HFFc6 (cell line): ENCODE measurements at regions not wholly inside any gene's neighbourhood (a gene's known extent, or its start where the extent isn't known, plus 50 kb on each side); places are given as distances from the start of the nearest gene placed in this dataset.

Experiments used
- DNase-seq: peaks from one replicate; pipeline ENCODE4 v3.0.0-alpha.2; 2018
- H3K27ac Mint-ChIP-seq: 2 replicates; pipeline ENCODE4 v1.8.0; 2020; ENCODE audit warnings: mild to moderate bottlenecking, mixed read lengths
- H3K27me3 Mint-ChIP-seq: 2 replicates; pipeline ENCODE4 v1.8.0; 2021; ENCODE audit warnings: mild to moderate bottlenecking, moderate library complexity, mixed read lengths; ENCODE audit not compliant: insufficient read depth
- H3K36me3 Mint-ChIP-seq: 2 replicates; pipeline ENCODE4 v1.8.0; 2021; ENCODE audit warnings: low read depth, mixed read lengths
- H3K4me1 Mint-ChIP-seq: 2 replicates; pipeline ENCODE4 v1.8.0; 2020; ENCODE audit warnings: low read depth, mixed read lengths
- H3K4me3 Mint-ChIP-seq: 2 replicates; pipeline ENCODE4 v1.8.0; 2020; ENCODE audit warnings: mild to moderate bottlenecking, moderate library complexity, mixed read lengths
- H3K9me3 Mint-ChIP-seq: 2 replicates; pipeline ENCODE4 v1.8.0; 2020; ENCODE audit warnings: mild to moderate bottlenecking, mixed read lengths
- CTCF ChIP-seq: fragments of 200-600 bp; sonication (generic); IDR thresholded peaks from 2 replicates; pipeline ENCODE4 v1.5.0; 2021; ENCODE audit warnings: antibody characterized with exemption, mild to moderate bottlenecking

- Mint-ChIP-seq H3K36me3 (no peaks in the 10 kb centered on the region), H3K4me3 (no peak overlapping the region), H3K27me3 (peaks cover 2% of the 10 kb centered on the region; the same call in 1 of the 2 replicates), H3K4me1 (no peaks in the 10 kb centered on the region), H3K9me3 (no peaks in the 10 kb centered on the region), H3K27ac (no peak overlapping the region)
- no peak for TF ChIP-seq CTCF
- DNase-seq, result no peak
These were observed 190.6 kb downstream of the IGLL1 start for GRCh38 chr22:23389271-23390071.

GRCh38 chr22:23388517-23388890 is 191.6 kb downstream of the IGLL1 start:
- H3K27me3 Mint-ChIP-seq, result peaks cover 2% of the 10 kb centered on the region; the same call in 1 of the 2 replicates
- H3K36me3 Mint-ChIP-seq, result no peaks in the 10 kb centered on the region

GRCh38 chr22:23387827-23388516 is 192.1 kb downstream of the IGLL1 start:
- Mint-ChIP-seq H3K27me3 (peaks cover 2% of the 10 kb centered on the region; the same call in 1 of the 2 replicates), H3K9me3 (no peaks in the 10 kb centered on the region), H3K4me1 (no peaks in the 10 kb centered on the region), H3K27ac (no peak overlapping the region), H3K4me3 (no peak overlapping the region), H3K36me3 (no peaks in the 10 kb centered on the region)
- no peak for DNase-seq
- no peak for TF ChIP-seq CTCF

More at GRCh38 chr22:23388517-23388890, 191.6 kb downstream of the IGLL1 start:
- Mint-ChIP-seq H3K27ac (no peak overlapping the region), H3K9me3 (no peaks in the 10 kb centered on the region), H3K4me3 (no peak overlapping the region), H3K4me1 (no peaks in the 10 kb centered on the region)
- TF ChIP-seq CTCF, result no peak
- no peak for DNase-seq

GRCh38 chr22:23386822-23387580 is 193.1 kb downstream of the IGLL1 start:
- peaks cover 2% of the 10 kb centered on the region; the same call in 1 of the 2 replicates for H3K27me3 Mint-ChIP-seq
- no peaks in the 10 kb centered on the region for H3K4me1 Mint-ChIP-seq
- H3K36me3 Mint-ChIP-seq, result no peaks in the 10 kb centered on the region
- DNase-seq, result no peak
- no peak overlapping the region for H3K4me3 Mint-ChIP-seq
- TF ChIP-seq CTCF, result no peak
- H3K27ac Mint-ChIP-seq, result no peak overlapping the region
- H3K9me3 Mint-ChIP-seq, result no peaks in the 10 kb centered on the region
